ENCODE measurements at regions not wholly inside any gene's neighbourhood (a gene's known extent, or its start where the extent isn't known, plus 50 kb on each side); places are given as distances from the start of the nearest gene placed in this dataset.
A peak's percentile ranks its signal among the peaks of the same experiment; 100 is the strongest.

- TF ChIP-seq CTCF (optimal IDR thresholded peaks at IDR 0.05 in 1 of 3, IDR thresholded peaks at IDR 0.05 in 1 of 3, conservative IDR thresholded peaks at IDR 0.05 in 1 of 3; ENCODE audit: extremely low read depth in 1 of 3, insufficient read depth in 2 of 3, low read length in 3 of 3) (peak; percentile 3 to 79 (median 34)), EZH2 (IDR thresholded peaks at IDR 0.05; ENCODE audit: low read length) (no peak)
Observed at GRCh38 chr12:61993734-61994345, 266.4 kb upstream of the USP15 start.
